ENCODE measurements at regions not wholly inside any gene's neighbourhood (a gene's known extent, or its start where the extent isn't known, plus 50 kb on each side); places are given as distances from the start of the nearest gene placed in this dataset.

GRCh38 chr10:128863411-128863810 lies 603.6 kb upstream of the MGMT start:
- TF ChIP-seq, protein P1, sequence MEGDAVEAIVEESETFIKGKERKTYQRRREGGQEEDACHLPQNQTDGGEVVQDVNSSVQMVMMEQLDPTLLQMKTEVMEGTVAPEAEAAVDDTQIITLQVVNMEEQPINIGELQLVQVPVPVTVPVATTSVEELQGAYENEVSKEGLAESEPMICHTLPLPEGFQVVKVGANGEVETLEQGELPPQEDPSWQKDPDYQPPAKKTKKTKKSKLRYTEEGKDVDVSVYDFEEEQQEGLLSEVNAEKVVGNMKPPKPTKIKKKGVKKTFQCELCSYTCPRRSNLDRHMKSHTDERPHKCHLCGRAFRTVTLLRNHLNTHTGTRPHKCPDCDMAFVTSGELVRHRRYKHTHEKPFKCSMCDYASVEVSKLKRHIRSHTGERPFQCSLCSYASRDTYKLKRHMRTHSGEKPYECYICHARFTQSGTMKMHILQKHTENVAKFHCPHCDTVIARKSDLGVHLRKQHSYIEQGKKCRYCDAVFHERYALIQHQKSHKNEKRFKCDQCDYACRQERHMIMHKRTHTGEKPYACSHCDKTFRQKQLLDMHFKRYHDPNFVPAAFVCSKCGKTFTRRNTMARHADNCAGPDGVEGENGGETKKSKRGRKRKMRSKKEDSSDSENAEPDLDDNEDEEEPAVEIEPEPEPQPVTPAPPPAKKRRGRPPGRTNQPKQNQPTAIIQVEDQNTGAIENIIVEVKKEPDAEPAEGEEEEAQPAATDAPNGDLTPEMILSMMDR (IDR thresholded peaks at IDR 0.05; ENCODE audit: low read depth, low read length), result no peak
- CTCF ChIA-PET, result no interaction called here

GRCh38 chr10:128863823-128864405 lies 603.1 kb upstream of the MGMT start:
- no peak overlapping the region for H3K4me3 ChIP-seq (ENCODE audit: low read depth, low read length)
- POLR2A ChIA-PET, result no interaction called here
- H3K27ac ChIP-seq (ENCODE audit: low read depth, low read length), result no peak overlapping the region
- CTCF ChIA-PET, result no interaction called here
- H3K9me3 ChIP-seq (ENCODE audit: control insufficient read depth, insufficient read depth, low read length), result peaks cover 74% of the 10 kb centered on the region
- H3K27me3 ChIP-seq (ENCODE audit: control insufficient read depth, insufficient read depth, low read length), result no peaks in the 10 kb centered on the region
- TF ChIP-seq, protein P1 (IDR thresholded peaks at IDR 0.05; ENCODE audit: low read depth, low read length), result no peak
- DNase-seq (ENCODE audit: low read depth, low spot score), result no peak

More at GRCh38 chr10:128863411-128863810, 603.6 kb upstream of the MGMT start:
- no peak for DNase-seq (ENCODE audit: low read depth, low spot score)
- no peaks in the 10 kb centered on the region for H3K27me3 ChIP-seq (ENCODE audit: control insufficient read depth, insufficient read depth, low read length)
- H3K4me3 ChIP-seq (ENCODE audit: low read depth, low read length), result no peak overlapping the region
- peaks cover 69% of the 10 kb centered on the region for H3K9me3 ChIP-seq (ENCODE audit: control insufficient read depth, insufficient read depth, low read length)
- no peak overlapping the region for H3K27ac ChIP-seq (ENCODE audit: low read depth, low read length)
- POLR2A ChIA-PET, result no interaction called here

DNA sequence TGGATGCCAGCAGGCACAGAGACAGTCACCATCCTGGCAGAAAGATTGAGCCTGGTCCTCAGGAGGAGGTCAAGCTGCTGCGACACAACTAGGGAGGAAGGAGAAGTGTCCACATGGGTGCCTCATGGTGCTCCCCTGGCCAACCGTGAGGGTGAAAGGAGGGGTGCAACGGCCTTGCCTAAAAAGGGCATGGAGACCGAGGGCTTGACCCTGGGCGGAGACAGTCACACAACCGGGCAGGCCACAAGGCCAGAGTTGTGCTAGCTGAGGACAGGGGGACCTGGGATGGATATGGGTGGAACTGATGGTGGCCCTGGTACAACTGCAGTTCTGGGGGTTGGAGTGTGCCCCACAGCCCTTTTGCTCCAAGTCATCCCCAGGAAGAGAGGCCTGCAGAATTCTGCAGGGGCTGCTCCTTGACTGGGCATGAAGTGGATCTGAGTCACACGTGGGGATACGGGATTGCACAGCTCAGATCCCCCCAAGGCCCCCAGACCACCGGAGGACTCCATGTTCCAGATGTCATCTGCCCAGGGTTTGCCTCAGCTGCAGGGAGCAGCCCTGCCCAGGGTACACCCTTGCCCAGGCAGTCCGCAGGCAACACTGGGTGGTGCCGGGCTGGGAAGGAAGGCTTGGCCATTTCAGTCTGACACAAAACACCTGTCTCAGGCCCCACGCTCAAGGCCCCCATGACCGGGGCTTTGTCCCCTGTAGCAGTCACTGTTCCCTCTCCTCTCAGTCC lies 602.3 kb upstream of the MGMT start:
- CTCF ChIA-PET, result no interaction called here
- no peak for DNase-seq (ENCODE audit: low read depth, low spot score)
- Histone ChIP-seq H3K27me3 (ENCODE audit: control insufficient read depth, insufficient read depth, low read length) (no peaks in the 10 kb centered on the region), H3K4me3 (ENCODE audit: low read depth, low read length) (no peak overlapping the region), H3K9me3 (ENCODE audit: control insufficient read depth, insufficient read depth, low read length) (peaks cover 80% of the 10 kb centered on the region), H3K27ac (ENCODE audit: low read depth, low read length) (no peak overlapping the region)
- POLR2A ChIA-PET, result no interaction called here
- TF ChIP-seq, protein P1 (IDR thresholded peaks at IDR 0.05; ENCODE audit: low read depth, low read length), result no peak

- DNase-seq (ENCODE audit: low read depth, low spot score), result no peak
- peaks cover 76% of the 10 kb centered on the region for H3K9me3 ChIP-seq (ENCODE audit: control insufficient read depth, insufficient read depth, low read length)
- no peak overlapping the region for H3K4me3 ChIP-seq (ENCODE audit: low read depth, low read length)
- CTCF ChIA-PET, result no interaction called here
- TF ChIP-seq, protein P1 (IDR thresholded peaks at IDR 0.05; ENCODE audit: low read depth, low read length), result no peak
- H3K27me3 ChIP-seq (ENCODE audit: control insufficient read depth, insufficient read depth, low read length), result no peaks in the 10 kb centered on the region
- POLR2A ChIA-PET, result no interaction called here
- no peak overlapping the region for H3K27ac ChIP-seq (ENCODE audit: low read depth, low read length)
Measured at GRCh38 chr10:128865436-128866195, 601.4 kb upstream of the MGMT start.

DNA sequence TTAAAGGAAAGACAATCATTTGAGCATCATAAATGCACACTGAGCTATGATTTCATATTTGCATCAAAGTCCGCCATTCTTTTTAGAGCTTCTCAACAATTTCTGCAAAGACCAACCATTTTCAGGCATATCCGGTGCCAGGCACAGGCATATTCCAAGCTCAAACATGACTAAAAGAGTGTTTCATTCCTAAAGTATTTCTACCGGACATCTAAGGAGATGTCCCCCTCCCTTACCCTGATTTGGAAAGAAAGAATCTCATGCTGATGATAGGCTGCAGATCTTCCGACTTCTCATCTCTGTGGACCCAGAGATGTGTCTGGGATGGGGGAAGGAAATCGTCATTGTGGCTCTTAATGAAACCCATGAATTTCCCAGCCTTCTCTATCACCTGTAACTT lies 600.5 kb upstream of the MGMT start:
- CTCF ChIA-PET, result no interaction called here

More for the DNA sequence above, 600.5 kb upstream of the MGMT start:
- H3K27me3 ChIP-seq (ENCODE audit: control insufficient read depth, insufficient read depth, low read length), result no peaks in the 10 kb centered on the region
- TF ChIP-seq, protein P1 (IDR thresholded peaks at IDR 0.05; ENCODE audit: low read depth, low read length), result no peak
- no peak overlapping the region for H3K4me3 ChIP-seq (ENCODE audit: low read depth, low read length)
- POLR2A ChIA-PET, result no interaction called here
- DNase-seq (ENCODE audit: low read depth, low spot score), result no peak
- H3K27ac ChIP-seq (ENCODE audit: low read depth, low read length), result no peak overlapping the region
- peaks cover 76% of the 10 kb centered on the region for H3K9me3 ChIP-seq (ENCODE audit: control insufficient read depth, insufficient read depth, low read length)
